GM23338 (cell line): ENCODE measurements at regions not wholly inside any gene's neighbourhood (a gene's known extent, or its start where the extent isn't known, plus 50 kb on each side); places are given as distances from the start of the nearest gene placed in this dataset.

Experiments
- CREB1 ChIP-seq: fragments of 250-450 bp; sonication (Bioruptor Pico); IDR thresholded peaks from 2 replicates; pipeline ENCODE4 v1.5.0; 2020; ENCODE audit warnings: low read depth, mild to moderate bottlenecking, moderate library complexity
- CTCF ChIP-seq, 2 experiments: fragments of 200-600 bp in 1 of 2; sonication (generic) in 1 of 2; conservative IDR thresholded peaks; 2 replicates each; pipeline versions ENCODE4 v1.5.1 to v1.6.1; 2016 to 2017; ENCODE audit warnings: antibody characterized with exemption in 2 of 2, low read depth in 2 of 2, mild to moderate bottlenecking in 2 of 2, moderate library complexity in 1 of 2
- EZH2 ChIP-seq: fragments of 200-600 bp; sonication (generic); IDR thresholded peaks from one replicate; pipeline ENCODE4 v1.8.0; 2017; ENCODE audit warnings: antibody characterized with exemption, mild to moderate bottlenecking, low read depth; ENCODE audit not compliant: unreplicated experiment
- EZH2phosphoT487 ChIP-seq: fragments of 200-600 bp; sonication (generic); IDR thresholded peaks from one replicate; pipeline ENCODE4 v1.8.1; 2018; ENCODE audit warnings: antibody characterized with exemption; ENCODE audit not compliant: unreplicated experiment
- JUNB ChIP-seq: IDR thresholded peaks from one replicate; pipeline ENCODE4 v1.6.1; 2016; ENCODE audit warnings: antibody characterized with exemption; ENCODE audit not compliant: unreplicated experiment
- POLR2AphosphoS5 ChIP-seq: IDR thresholded peaks from 2 replicates; pipeline ENCODE4 v1.6.1; 2016; ENCODE audit warnings: antibody characterized with exemption, low read depth
- REST ChIP-seq: IDR thresholded peaks from one replicate; pipeline ENCODE4 v1.6.1; 2018; ENCODE audit warnings: antibody characterized with exemption; ENCODE audit not compliant: unreplicated experiment
- STAT1 ChIP-seq: IDR thresholded peaks from one replicate; pipeline ENCODE4 v1.6.1; 2016; ENCODE audit warnings: antibody characterized with exemption; ENCODE audit not compliant: unreplicated experiment
- ZNF462 ChIP-seq: fragments of 250-450 bp; sonication (Bioruptor Pico); IDR thresholded peaks from 2 replicates; pipeline ENCODE4 v1.5.0; 2020; ENCODE audit warnings: mild to moderate bottlenecking, moderate library complexity

- TF ChIP-seq CTCF (conservative IDR thresholded peaks at IDR 0.05; ENCODE audit: low read depth in 2 of 2), result no peak
- TF ChIP-seq POLR2AphosphoS5, result no peak
- no peak for TF ChIP-seq REST
- TF ChIP-seq EZH2phosphoT487, result no peak
- no peak for TF ChIP-seq STAT1
- no peak for TF ChIP-seq EZH2
- no peak for TF ChIP-seq CREB1
- no peak for TF ChIP-seq JUNB
- no peak for TF ChIP-seq ZNF462 (CRISPR knock-in tag)
These were observed 141.2 kb downstream of the DHX15 start for GRCh38 chr4:24443200-24443599.
